Cardiac fibroblast (primary cell): ENCODE measurements at regions not wholly inside any gene's neighbourhood (a gene's known extent, or its start where the extent isn't known, plus 50 kb on each side); places are given as distances from the start of the nearest gene placed in this dataset.

Experiments used
- DNase-seq, 2 donors: peaks; one replicate each; pipeline versions ENCODE4 v3.0.0 to v3.0.0-alpha.2; 2010; ENCODE audit warnings: low read depth in 2 of 2
- H3K4me3 ChIP-seq, 2 donors: replicated peaks in 1 of 2; 1 replicate in 1 of 2; 2 replicates in 1 of 2; pipeline ENCODE4 v1.5.1; 2011; ENCODE audit warnings: low read depth in 2 of 2, low read length in 2 of 2, mild to moderate bottlenecking in 2 of 2, moderate library complexity in 1 of 2
- TF ChIP-seq, protein P1 (sequence below): IDR thresholded peaks from one replicate; pipeline ENCODE4 v1.5.1; 2011; ENCODE audit warnings: low read depth, mild to moderate bottlenecking, low read length, inconsistent platforms

DNA sequence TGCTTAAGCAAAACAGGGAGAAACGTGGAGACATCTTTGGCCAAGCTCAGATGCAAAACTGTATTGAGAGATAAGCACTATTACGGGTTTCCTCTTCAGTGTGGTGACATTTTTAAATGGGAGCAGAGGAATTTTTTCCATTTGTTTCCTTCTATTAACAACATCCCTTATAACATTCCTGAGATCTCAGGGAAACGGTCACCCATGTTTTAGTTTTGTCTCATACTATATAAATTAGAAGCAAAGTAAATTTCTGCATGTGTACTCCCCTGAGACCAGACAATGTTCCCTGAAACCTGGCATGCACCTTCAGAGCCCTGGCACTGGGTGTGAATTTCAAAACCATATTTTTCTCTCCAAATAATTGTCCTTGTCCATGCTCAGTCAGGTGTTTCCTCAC is 57.6 kb upstream of the RNF152 start:
- TF ChIP-seq, protein P1, sequence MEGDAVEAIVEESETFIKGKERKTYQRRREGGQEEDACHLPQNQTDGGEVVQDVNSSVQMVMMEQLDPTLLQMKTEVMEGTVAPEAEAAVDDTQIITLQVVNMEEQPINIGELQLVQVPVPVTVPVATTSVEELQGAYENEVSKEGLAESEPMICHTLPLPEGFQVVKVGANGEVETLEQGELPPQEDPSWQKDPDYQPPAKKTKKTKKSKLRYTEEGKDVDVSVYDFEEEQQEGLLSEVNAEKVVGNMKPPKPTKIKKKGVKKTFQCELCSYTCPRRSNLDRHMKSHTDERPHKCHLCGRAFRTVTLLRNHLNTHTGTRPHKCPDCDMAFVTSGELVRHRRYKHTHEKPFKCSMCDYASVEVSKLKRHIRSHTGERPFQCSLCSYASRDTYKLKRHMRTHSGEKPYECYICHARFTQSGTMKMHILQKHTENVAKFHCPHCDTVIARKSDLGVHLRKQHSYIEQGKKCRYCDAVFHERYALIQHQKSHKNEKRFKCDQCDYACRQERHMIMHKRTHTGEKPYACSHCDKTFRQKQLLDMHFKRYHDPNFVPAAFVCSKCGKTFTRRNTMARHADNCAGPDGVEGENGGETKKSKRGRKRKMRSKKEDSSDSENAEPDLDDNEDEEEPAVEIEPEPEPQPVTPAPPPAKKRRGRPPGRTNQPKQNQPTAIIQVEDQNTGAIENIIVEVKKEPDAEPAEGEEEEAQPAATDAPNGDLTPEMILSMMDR = no peak
- DNase-seq = no peak
- H3K4me3 ChIP-seq = no peak overlapping the region

DNA sequence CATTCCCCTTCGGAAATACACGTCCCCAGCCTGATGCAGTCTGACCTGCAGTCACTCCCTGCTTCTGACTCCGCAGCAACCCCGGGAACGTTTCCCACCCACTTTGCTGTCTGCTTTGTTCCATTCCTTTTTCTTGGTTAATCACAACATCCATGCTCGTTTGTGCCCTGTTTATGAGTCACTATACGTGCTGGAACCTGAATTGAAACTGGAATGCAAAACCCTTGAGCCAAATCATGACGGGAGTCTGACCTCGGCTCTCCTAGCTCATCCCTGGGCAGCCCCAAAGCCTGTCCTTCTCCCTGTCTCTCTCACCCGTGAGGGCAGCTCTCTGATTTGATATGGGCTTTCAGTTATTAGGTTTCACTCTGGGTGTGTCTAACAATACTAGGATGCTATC is 57.1 kb upstream of the RNF152 start:
- TF ChIP-seq, protein P1 = no peak
- H3K4me3 ChIP-seq = no peak overlapping the region
- peak; percentile 63 to 82 for DNase-seq

DNA sequence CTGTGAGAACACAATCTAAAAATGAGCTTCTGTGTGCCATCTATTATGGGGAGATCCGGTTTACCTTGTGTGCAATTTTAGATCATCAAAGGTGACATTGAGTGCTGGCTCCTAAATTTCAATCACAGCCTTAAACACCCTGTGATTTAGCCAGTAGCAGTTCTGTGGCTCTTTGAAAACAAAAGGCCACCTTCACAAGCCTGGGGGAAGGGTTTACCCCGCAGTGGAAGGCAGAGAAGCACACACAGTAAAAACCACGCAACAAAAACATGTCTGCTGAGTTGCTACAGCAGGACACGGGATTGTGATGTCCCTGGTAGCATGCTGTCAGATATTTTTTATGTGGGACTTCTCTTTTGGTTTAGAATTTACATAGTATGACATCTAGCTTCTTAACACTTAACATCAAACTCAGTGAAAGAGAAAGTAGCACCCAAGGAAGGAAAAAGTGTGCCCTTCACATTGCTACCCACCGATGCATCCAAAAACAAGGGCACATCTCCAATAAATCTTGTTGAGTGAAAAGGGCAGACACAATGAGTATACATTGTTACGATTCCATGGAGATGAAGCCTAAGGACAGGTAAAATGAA is 56.1 kb upstream of the RNF152 start:
- no peak overlapping the region for H3K4me3 ChIP-seq
- TF ChIP-seq, protein P1 = no peak
- DNase-seq = no peak

DNA sequence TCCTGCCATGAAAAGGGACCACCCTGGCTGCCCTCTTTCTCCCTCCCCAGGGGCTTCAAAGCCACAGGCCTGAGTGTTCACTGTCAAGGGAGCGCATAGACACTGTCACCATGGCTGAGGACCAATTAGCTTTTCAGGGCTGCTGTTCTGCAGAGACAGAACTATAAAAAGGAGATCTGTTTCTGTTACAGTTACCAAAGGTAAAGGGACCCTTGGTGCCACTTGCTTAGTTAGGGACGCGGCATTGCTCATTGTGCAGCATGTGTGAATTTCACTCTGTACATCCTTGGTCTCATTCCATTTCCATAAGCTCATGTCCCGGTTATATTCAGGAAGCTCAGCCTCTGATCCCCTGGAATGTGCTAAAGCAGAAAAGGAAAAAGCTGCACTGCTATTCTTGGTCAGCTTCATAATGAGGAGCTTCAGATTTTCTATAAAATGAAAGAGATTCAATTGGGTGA is 55.5 kb upstream of the RNF152 start:
- peak in 1 of 2 donors; percentile 42 for DNase-seq
- TF ChIP-seq, protein P1 = no peak
- H3K4me3 ChIP-seq = no peak overlapping the region

DNA sequence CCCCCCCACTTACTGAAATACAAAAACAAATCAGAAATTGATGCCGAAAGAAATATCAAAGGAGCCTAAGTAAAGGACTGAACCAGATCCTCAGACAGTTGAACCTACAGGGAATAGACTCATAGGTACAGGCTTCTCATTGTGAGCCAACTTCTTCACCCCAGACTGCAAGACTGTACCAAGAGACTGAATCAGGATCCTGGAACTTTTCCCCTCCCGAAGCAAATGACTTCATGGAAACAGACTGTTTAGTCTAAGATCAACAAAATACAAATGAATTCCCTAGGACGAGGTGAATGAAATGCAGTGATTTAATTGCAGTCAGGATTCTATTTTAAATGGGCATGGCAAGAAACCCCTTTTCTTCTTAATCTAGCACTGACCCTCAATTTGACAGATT is 53.6 kb upstream of the RNF152 start:
- TF ChIP-seq, protein P1 = no peak
- H3K4me3 ChIP-seq = no peak overlapping the region
- DNase-seq = peak in 1 of 2 donors; percentile 88

DNA sequence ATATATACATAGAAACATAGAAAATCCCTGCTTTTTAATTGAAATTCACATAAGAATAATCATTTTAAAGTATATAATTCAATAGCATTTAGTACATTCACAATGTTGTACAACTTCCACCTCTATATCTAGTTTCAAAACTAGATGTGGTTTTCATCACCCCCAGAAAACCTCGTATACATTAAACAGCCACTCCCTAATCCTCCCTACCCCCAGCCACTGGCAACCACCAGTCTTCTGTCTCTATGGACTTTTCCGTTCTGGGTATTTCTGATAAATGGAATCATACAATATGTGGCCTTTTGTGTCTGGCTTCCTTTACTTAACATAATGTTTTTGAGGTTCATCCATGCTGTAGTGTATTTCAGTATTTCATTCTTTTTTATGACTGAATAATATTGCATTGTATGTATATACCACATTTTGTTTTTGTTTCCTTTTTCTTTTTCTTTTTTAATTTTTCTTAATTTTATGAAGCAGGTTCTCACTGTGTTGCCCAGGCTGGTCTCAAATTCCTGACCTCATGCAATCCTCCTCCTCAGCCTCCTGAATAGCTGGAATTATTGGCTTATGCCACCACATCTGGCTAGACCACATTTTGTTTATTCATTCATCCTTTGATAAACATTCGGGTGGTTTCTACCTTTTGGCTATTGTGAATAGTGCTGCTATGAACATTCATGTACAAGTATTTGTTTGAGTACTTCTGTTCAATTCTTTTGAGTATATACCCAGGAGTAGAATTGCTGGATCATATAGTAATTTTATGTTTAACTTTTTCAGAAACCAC is 50.6 kb upstream of the RNF152 start:
- DNase-seq = peak in 1 of 2 donors; percentile 25
- TF ChIP-seq, protein P1 = no peak
- H3K4me3 ChIP-seq = no peak overlapping the region
